22Rv1 (cell line): ENCODE measurements at regions not wholly inside any gene's neighbourhood (a gene's known extent, or its start where the extent isn't known, plus 50 kb on each side); places are given as distances from the start of the nearest gene placed in this dataset.

Source experiments
- ZFX ChIP-seq: fragments of 450-650 bp; IDR thresholded peaks from 2 replicates; pipeline ENCODE4 v1.6.1; 2017; ENCODE audit warnings: antibody characterized with exemption, borderline replicate concordance
- TF ChIP-seq, protein P1 (sequence below): fragments of 450-650 bp; IDR thresholded peaks from 2 replicates; pipeline ENCODE4 v1.5.1; 2017; ENCODE audit warnings: mild to moderate bottlenecking

DNA sequence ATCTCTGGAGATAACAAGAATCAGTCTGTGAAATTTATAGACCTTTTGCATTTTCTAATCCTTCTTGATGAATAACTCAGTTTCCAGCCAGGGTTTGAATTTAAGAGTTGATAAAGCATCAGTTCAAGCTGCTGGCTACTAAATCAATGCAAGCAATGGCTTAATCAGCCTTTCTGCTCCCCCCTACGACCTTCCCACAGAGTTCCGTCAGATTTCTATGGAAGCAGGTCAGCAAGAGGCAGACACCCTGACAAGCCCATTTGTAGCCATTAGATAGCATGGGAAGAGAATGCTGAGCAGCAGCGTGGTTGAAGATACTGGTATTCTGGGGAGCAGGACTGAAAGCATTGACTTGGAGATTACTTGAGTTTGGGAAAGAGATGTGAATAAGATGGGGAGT is 868.1 kb downstream of the KCNJ2 start:
- TF ChIP-seq, protein P1, sequence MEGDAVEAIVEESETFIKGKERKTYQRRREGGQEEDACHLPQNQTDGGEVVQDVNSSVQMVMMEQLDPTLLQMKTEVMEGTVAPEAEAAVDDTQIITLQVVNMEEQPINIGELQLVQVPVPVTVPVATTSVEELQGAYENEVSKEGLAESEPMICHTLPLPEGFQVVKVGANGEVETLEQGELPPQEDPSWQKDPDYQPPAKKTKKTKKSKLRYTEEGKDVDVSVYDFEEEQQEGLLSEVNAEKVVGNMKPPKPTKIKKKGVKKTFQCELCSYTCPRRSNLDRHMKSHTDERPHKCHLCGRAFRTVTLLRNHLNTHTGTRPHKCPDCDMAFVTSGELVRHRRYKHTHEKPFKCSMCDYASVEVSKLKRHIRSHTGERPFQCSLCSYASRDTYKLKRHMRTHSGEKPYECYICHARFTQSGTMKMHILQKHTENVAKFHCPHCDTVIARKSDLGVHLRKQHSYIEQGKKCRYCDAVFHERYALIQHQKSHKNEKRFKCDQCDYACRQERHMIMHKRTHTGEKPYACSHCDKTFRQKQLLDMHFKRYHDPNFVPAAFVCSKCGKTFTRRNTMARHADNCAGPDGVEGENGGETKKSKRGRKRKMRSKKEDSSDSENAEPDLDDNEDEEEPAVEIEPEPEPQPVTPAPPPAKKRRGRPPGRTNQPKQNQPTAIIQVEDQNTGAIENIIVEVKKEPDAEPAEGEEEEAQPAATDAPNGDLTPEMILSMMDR = no peak
- no peak for TF ChIP-seq ZFX
